ENCODE measurements at regions not wholly inside any gene's neighbourhood (a gene's known extent, or its start where the extent isn't known, plus 50 kb on each side); places are given as distances from the start of the nearest gene placed in this dataset.

DNA sequence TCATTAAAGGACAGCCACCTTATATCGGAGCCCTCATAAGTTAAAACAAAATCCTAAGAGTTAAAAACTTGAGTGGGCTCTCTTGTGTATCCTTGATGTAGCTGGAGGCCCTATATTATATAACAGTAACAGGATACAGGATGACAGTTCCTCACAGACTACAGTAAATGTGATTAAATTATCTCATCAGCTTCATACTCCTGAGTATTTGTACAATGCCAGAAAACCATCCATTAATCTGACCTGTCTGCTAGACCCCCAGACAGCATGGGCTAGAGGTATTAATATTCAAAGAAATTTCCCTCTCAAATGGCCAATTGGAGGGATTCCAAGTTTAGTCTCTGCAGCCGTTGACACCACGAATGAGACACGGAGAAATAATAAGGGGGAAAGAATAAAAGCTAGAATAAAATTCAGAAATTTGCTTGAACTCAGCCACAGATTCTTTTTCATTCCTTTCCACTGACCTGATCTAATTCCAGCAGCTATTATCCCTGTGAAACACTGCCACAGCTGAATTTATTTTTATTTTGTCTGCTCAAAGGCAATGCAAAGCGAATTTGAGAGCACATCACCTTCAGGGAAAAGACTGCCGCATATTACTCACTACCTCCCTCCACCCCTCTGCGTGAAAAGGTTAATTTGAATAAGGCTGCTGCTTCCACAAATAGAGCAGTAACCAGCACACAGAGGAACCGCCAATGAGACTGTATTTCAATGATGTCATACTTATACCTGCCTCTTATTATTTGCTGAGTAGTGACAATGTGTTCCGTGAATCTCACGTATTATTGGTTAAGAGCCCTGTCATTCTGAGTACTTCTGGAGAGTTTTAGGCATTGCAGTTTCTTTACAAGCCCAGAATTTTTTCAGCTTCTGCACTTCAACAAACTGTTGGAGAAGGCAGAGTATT is 155.9 kb upstream of the KLF12 start:
- H3K27me3 ChIP-seq (ENCODE audit: control insufficient read depth, insufficient read depth, low read length) = no peaks in the 10 kb centered on the region
- peaks cover 42% of the 10 kb centered on the region for H3K4me1 ChIP-seq (ENCODE audit: control insufficient read depth, low read depth, low read length)
- H3K27ac ChIP-seq (ENCODE audit: low read length) = no peak overlapping the region
- peak overlapping the region; percentile 6 for H3K4me3 ChIP-seq (ENCODE audit: low read length)
- no peak overlapping the region for H3K9ac ChIP-seq (ENCODE audit: low read length)
- no peaks in the 10 kb centered on the region for H3K36me3 ChIP-seq (ENCODE audit: control insufficient read depth, low read depth, low read length)
- H3K9me3 ChIP-seq (ENCODE audit: control insufficient read depth, low read depth, low read length) = no peaks in the 10 kb centered on the region

DNA sequence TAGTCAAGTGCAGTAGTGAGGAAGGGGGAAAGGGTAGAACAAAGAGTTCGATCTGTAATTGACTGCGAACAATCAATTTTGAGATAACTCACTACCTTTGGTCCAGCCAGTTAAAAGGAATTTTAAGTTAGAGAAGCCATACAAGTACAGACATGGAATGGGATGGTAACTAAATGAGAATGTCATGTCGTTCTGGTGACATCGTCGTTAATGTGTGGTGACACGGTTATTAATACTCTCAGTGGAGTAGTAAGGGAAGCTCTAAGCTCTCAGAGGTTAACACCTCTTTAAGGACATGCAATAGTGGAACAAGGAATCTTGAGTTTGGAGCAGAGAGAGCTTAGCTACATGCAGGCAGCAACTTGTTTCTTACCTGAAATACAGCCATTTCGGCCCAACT is 154.9 kb upstream of the KLF12 start:
- H3K9me3 ChIP-seq (ENCODE audit: control insufficient read depth, low read depth, low read length) = no peaks in the 10 kb centered on the region
- no peaks in the 10 kb centered on the region for H3K27me3 ChIP-seq (ENCODE audit: control insufficient read depth, insufficient read depth, low read length)
- H3K27ac ChIP-seq (ENCODE audit: low read length) = no peak overlapping the region
- peaks cover 42% of the 10 kb centered on the region for H3K4me1 ChIP-seq (ENCODE audit: control insufficient read depth, low read depth, low read length)
- no peak overlapping the region for H3K4me3 ChIP-seq (ENCODE audit: low read length)
- H3K9ac ChIP-seq (ENCODE audit: low read length) = no peak overlapping the region
- H3K36me3 ChIP-seq (ENCODE audit: control insufficient read depth, low read depth, low read length) = no peaks in the 10 kb centered on the region

GRCh38 chr13:74288361-74288911 is 154.2 kb upstream of the KLF12 start:
- no peaks in the 10 kb centered on the region for H3K9me3 ChIP-seq (ENCODE audit: control insufficient read depth, low read depth, low read length)
- H3K9ac ChIP-seq (ENCODE audit: low read length) = peak overlapping the region; percentile 41
- no peaks in the 10 kb centered on the region for H3K27me3 ChIP-seq (ENCODE audit: control insufficient read depth, insufficient read depth, low read length)
- peak overlapping the region; percentile 21 for H3K4me3 ChIP-seq (ENCODE audit: low read length)
- no peak overlapping the region for H3K27ac ChIP-seq (ENCODE audit: low read length)
- no peaks in the 10 kb centered on the region for H3K36me3 ChIP-seq (ENCODE audit: control insufficient read depth, low read depth, low read length)
- H3K4me1 ChIP-seq (ENCODE audit: control insufficient read depth, low read depth, low read length) = peaks cover 42% of the 10 kb centered on the region

GRCh38 chr13:74287724-74288169 is 153.5 kb upstream of the KLF12 start:
- Histone ChIP-seq H3K4me1 (ENCODE audit: control insufficient read depth, low read depth, low read length) (peaks cover 42% of the 10 kb centered on the region), H3K36me3 (ENCODE audit: control insufficient read depth, low read depth, low read length) (no peaks in the 10 kb centered on the region), H3K27ac (ENCODE audit: low read length) (no peak overlapping the region), H3K4me3 (ENCODE audit: low read length) (peak overlapping the region; percentile 31), H3K9ac (ENCODE audit: low read length) (peak overlapping the region; percentile 41), H3K9me3 (ENCODE audit: control insufficient read depth, low read depth, low read length) (no peaks in the 10 kb centered on the region), H3K27me3 (ENCODE audit: control insufficient read depth, insufficient read depth, low read length) (no peaks in the 10 kb centered on the region)

GRCh38 chr13:74280795-74281490 is 146.7 kb upstream of the KLF12 start:
- no peaks in the 10 kb centered on the region for H3K4me1 ChIP-seq (ENCODE audit: control insufficient read depth, low read depth, low read length)
- H3K9me3 ChIP-seq (ENCODE audit: control insufficient read depth, low read depth, low read length) = no peaks in the 10 kb centered on the region
- H3K27ac ChIP-seq (ENCODE audit: low read length) = no peak overlapping the region
- H3K36me3 ChIP-seq (ENCODE audit: control insufficient read depth, low read depth, low read length) = no peaks in the 10 kb centered on the region
- H3K9ac ChIP-seq (ENCODE audit: low read length) = no peak overlapping the region
- no peaks in the 10 kb centered on the region for H3K27me3 ChIP-seq (ENCODE audit: control insufficient read depth, insufficient read depth, low read length)
- H3K4me3 ChIP-seq (ENCODE audit: low read length) = no peak overlapping the region

DNA sequence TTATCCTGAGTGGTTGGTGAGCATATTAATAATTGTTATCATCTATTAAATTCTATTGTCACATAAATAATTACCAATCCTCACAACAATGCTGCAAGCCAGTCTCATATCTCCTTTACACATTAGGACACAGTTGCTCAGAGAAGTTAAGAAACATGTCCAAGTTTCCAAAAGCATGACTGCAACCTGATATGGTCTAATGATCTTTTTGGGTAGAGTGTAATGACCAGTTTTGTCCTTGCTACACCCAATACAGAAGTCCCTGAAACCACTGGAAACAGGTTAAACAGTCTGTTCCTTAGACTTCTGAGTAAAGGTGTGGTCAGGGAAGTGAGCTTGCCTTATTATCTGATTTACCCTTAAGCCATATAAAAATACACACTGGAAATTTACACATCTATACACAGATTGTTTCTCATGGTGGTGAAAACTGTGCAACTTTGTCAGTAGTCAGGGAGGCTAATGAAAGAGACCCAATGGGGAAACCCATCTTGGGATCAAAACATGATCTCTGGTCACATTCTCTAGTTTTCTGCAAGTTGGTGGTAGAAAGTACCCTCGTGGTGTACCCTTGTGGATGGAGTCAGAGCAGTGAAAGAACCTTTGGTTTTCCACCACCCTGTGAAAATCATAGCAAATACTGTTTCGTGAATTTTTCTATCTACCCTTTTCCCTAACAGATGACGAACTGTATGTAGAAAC is 146.0 kb upstream of the KLF12 start:
- Histone ChIP-seq H3K9ac (ENCODE audit: low read length) (no peak overlapping the region), H3K27ac (ENCODE audit: low read length) (no peak overlapping the region), H3K36me3 (ENCODE audit: control insufficient read depth, low read depth, low read length) (no peaks in the 10 kb centered on the region), H3K9me3 (ENCODE audit: control insufficient read depth, low read depth, low read length) (no peaks in the 10 kb centered on the region), H3K27me3 (ENCODE audit: control insufficient read depth, insufficient read depth, low read length) (no peaks in the 10 kb centered on the region), H3K4me1 (ENCODE audit: control insufficient read depth, low read depth, low read length) (no peaks in the 10 kb centered on the region), H3K4me3 (ENCODE audit: low read length) (no peak overlapping the region)

DNA sequence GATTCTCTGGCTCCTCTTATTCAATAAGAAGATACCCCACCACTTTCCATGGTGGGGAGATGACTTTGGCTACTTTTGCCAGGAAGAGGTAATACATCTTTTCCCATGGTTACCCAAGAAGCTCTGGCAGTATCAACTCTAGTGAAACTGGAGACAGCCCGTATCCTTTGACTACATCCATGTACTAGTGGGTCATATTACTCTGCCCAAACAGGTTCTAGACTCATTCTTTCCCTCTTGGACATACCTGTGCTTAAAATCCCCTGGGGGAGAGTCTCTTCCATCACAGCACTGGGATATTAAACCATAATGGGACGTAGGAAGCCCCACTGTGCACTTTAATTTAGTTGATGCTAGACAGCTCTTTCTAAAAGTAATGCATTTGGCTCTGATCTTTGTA is 144.7 kb upstream of the KLF12 start:
- Histone ChIP-seq H3K4me1 (ENCODE audit: control insufficient read depth, low read depth, low read length) (no peaks in the 10 kb centered on the region), H3K36me3 (ENCODE audit: control insufficient read depth, low read depth, low read length) (no peaks in the 10 kb centered on the region), H3K27me3 (ENCODE audit: control insufficient read depth, insufficient read depth, low read length) (no peaks in the 10 kb centered on the region), H3K9me3 (ENCODE audit: control insufficient read depth, low read depth, low read length) (no peaks in the 10 kb centered on the region), H3K9ac (ENCODE audit: low read length) (no peak overlapping the region), H3K27ac (ENCODE audit: low read length) (no peak overlapping the region), H3K4me3 (ENCODE audit: low read length) (no peak overlapping the region)

DNA sequence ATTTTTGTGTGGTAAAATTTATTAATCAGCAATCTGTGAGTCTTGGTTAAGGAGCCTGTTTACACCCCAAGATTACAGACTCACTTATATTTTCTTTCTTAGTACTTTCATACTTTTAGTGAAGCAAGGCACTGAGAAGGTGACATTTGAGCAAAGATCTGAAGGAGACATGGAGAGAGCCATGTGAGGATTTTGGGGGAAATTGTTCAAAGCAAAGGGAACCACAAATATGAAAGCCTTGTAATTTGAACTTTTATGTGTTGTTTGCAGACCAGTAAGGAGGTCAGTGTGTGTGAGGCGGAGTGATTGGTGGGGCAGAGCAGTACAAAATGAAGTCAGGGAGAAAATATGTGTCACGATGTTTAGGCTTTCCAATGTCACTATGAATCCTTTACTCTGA is 140.7 kb upstream of the KLF12 start:
- peaks cover 7% of the 10 kb centered on the region for H3K9me3 ChIP-seq (ENCODE audit: control insufficient read depth, low read depth, low read length)
- H3K27me3 ChIP-seq (ENCODE audit: control insufficient read depth, insufficient read depth, low read length) = no peaks in the 10 kb centered on the region
- H3K9ac ChIP-seq (ENCODE audit: low read length) = no peak overlapping the region
- H3K36me3 ChIP-seq (ENCODE audit: control insufficient read depth, low read depth, low read length) = no peaks in the 10 kb centered on the region
- no peaks in the 10 kb centered on the region for H3K4me1 ChIP-seq (ENCODE audit: control insufficient read depth, low read depth, low read length)
- H3K27ac ChIP-seq (ENCODE audit: low read length) = no peak overlapping the region
- no peak overlapping the region for H3K4me3 ChIP-seq (ENCODE audit: low read length)

DNA sequence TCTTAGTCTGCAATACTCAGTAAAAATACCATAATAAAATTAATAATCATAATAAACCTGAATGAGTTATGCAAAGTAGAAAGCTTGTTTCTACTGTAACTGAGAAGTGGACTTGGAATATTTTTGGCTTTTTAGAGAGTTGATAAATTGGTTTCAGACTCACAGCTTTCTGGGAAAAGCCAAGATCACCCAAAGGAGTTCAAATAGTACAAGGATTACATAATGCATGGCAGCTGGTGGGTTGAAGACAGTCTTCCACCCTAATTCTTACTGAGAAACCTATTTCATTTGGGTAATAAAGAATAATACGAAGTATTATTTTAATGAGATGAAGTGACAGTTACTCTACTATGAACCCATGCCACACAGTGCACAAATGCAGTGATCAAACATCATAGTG is 139.4 kb upstream of the KLF12 start:
- no peak overlapping the region for H3K4me3 ChIP-seq (ENCODE audit: low read length)
- no peaks in the 10 kb centered on the region for H3K4me1 ChIP-seq (ENCODE audit: control insufficient read depth, low read depth, low read length)
- H3K27me3 ChIP-seq (ENCODE audit: control insufficient read depth, insufficient read depth, low read length) = no peaks in the 10 kb centered on the region
- peaks cover 7% of the 10 kb centered on the region for H3K9me3 ChIP-seq (ENCODE audit: control insufficient read depth, low read depth, low read length)
- H3K27ac ChIP-seq (ENCODE audit: low read length) = no peak overlapping the region
- no peak overlapping the region for H3K9ac ChIP-seq (ENCODE audit: low read length)
- no peaks in the 10 kb centered on the region for H3K36me3 ChIP-seq (ENCODE audit: control insufficient read depth, low read depth, low read length)

DNA sequence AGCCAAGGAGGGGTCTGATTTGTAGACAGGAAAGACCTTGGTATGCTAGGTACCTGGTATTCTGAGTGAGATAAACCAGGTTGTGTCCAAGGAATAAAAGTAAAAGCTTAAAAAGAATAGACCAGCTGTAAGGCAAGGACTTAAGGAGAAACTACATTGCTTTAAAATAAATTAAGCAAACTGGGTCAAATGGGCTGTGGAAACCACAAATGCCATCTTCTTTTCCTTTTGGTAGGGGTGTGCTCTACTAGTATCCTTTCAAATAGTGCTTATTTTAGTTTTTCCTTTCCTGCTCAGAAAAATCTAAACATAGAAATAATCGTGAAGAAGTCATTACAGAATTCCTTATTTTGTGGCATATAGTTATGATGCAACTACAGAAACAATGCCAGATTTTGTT is 138.6 kb upstream of the KLF12 start:
- no peak overlapping the region for H3K4me3 ChIP-seq (ENCODE audit: low read length)
- H3K9me3 ChIP-seq (ENCODE audit: control insufficient read depth, low read depth, low read length) = peaks cover 7% of the 10 kb centered on the region
- no peak overlapping the region for H3K9ac ChIP-seq (ENCODE audit: low read length)
- H3K4me1 ChIP-seq (ENCODE audit: control insufficient read depth, low read depth, low read length) = no peaks in the 10 kb centered on the region
- no peak overlapping the region for H3K27ac ChIP-seq (ENCODE audit: low read length)
- no peaks in the 10 kb centered on the region for H3K36me3 ChIP-seq (ENCODE audit: control insufficient read depth, low read depth, low read length)
- H3K27me3 ChIP-seq (ENCODE audit: control insufficient read depth, insufficient read depth, low read length) = no peaks in the 10 kb centered on the region

GRCh38 chr13:74270018-74270417 is 135.8 kb upstream of the KLF12 start:
- Histone ChIP-seq H3K4me1 (ENCODE audit: control insufficient read depth, low read depth, low read length) (no peaks in the 10 kb centered on the region), H3K36me3 (ENCODE audit: control insufficient read depth, low read depth, low read length) (no peaks in the 10 kb centered on the region), H3K9me3 (ENCODE audit: control insufficient read depth, low read depth, low read length) (peaks cover 7% of the 10 kb centered on the region), H3K4me3 (ENCODE audit: low read length) (no peak overlapping the region), H3K27ac (ENCODE audit: low read length) (no peak overlapping the region), H3K9ac (ENCODE audit: low read length) (no peak overlapping the region), H3K27me3 (ENCODE audit: control insufficient read depth, insufficient read depth, low read length) (no peaks in the 10 kb centered on the region)

All from iPS-18a (cell line).